ENCODE measurements at regions not wholly inside any gene's neighbourhood (a gene's known extent, or its start where the extent isn't known, plus 50 kb on each side); places are given as distances from the start of the nearest gene placed in this dataset.

- TF ChIP-seq EZH2phosphoT487 (conservative IDR thresholded peaks at IDR 0.05; ENCODE audit: low read length), result no peak
- TF ChIP-seq CTCF (IDR thresholded peaks at IDR 0.05; ENCODE audit: insufficient read depth, low read length, poor library complexity, severe bottlenecking), result no peak
Observed at GRCh38 chr2:4357121-4357520, 653.7 kb downstream of the DCDC2C start.
